Brain microvascular endothelial cell (primary cell): ENCODE measurements at regions not wholly inside any gene's neighbourhood (a gene's known extent, or its start where the extent isn't known, plus 50 kb on each side); places are given as distances from the start of the nearest gene placed in this dataset.

Experiments
- DNase-seq: peaks from one replicate; pipeline ENCODE4 v3.0.0-alpha.2; 2020
- H3K27ac ChIP-seq: fragments of 250-450 bp; sonication (Bioruptor Pico); 2 replicates; pipeline ENCODE4 v1.5.1; 2020; ENCODE audit warnings: mild to moderate bottlenecking, moderate library complexity
- H3K27me3 ChIP-seq: fragments of 250-450 bp; sonication (Bioruptor Pico); replicated peaks from 2 replicates; pipeline ENCODE4 v1.5.1; 2020; ENCODE audit warnings: mild to moderate bottlenecking
- H3K36me3 ChIP-seq: fragments of 250-450 bp; sonication (Bioruptor Pico); replicated peaks from 2 replicates; pipeline ENCODE4 v1.5.1; 2020; ENCODE audit warnings: mild to moderate bottlenecking
- H3K4me3 ChIP-seq: 2 replicates; pipeline ENCODE4 v1.5.1; 2011; ENCODE audit warnings: low read depth, mild to moderate bottlenecking, control low read depth, low read length, moderate library complexity
- in situ Hi-C: cut with HindIII; loops from 2 replicates; pipeline ENCODE4 v1.10.0; 2017; ENCODE audit warnings: low sequenced_read_pairs, low pct_ligation_motif_present
- TF ChIP-seq, protein P1 (sequence below): IDR thresholded peaks from 2 replicates; pipeline ENCODE4 v1.5.1; 2011; ENCODE audit warnings: low read depth, mild to moderate bottlenecking, moderate library complexity, low read length, control low read depth, inconsistent platforms; ENCODE audit errors: missing control alignments

- TF ChIP-seq, protein P1, sequence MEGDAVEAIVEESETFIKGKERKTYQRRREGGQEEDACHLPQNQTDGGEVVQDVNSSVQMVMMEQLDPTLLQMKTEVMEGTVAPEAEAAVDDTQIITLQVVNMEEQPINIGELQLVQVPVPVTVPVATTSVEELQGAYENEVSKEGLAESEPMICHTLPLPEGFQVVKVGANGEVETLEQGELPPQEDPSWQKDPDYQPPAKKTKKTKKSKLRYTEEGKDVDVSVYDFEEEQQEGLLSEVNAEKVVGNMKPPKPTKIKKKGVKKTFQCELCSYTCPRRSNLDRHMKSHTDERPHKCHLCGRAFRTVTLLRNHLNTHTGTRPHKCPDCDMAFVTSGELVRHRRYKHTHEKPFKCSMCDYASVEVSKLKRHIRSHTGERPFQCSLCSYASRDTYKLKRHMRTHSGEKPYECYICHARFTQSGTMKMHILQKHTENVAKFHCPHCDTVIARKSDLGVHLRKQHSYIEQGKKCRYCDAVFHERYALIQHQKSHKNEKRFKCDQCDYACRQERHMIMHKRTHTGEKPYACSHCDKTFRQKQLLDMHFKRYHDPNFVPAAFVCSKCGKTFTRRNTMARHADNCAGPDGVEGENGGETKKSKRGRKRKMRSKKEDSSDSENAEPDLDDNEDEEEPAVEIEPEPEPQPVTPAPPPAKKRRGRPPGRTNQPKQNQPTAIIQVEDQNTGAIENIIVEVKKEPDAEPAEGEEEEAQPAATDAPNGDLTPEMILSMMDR = no peak
- Histone ChIP-seq H3K27me3 (no peaks in the 10 kb centered on the region), H3K27ac (peak overlapping the region; percentile 99), H3K36me3 (no peaks in the 10 kb centered on the region), H3K4me3 (peak overlapping the region; percentile 13)
- peak; percentile 100 for DNase-seq
- in situ Hi-C loops = no loop called here
These were observed 73.3 kb upstream of the KLF7 start for GRCh38 chr2:207238831-207239701.

- Histone ChIP-seq H3K27ac (peak overlapping the region; percentile 99), H3K36me3 (no peaks in the 10 kb centered on the region), H3K27me3 (no peaks in the 10 kb centered on the region), H3K4me3 (peak overlapping the region; percentile 29)
- DNase-seq = no peak
- in situ Hi-C loops = no loop called here
- TF ChIP-seq, protein P1 = no peak
These were observed 74.2 kb upstream of the KLF7 start for GRCh38 chr2:207239754-207240494.

DNA sequence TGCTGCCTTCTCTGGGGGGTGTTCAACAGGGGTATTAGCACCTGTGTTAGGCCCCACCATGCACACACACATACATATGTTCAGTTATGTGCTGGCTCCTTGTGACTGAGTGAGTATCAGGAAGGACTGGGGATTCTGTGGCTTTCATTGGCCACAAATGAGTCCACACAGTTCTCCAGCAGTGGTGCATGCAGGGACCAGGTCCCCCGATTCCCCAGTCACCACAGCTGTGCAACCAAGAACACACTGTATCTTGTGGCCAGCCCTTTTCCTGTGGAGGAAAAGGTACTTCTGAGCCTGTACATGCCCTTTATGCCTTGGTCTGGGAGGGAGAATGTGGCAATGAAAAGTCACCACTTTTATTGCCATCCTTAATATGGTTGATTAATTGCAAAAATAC, 74.9 kb upstream of the KLF7 start:
- peak overlapping the region; percentile 99 for H3K27ac ChIP-seq
- in situ Hi-C loops = no loop called here
- no peaks in the 10 kb centered on the region for H3K36me3 ChIP-seq
- no peak for DNase-seq
- H3K4me3 ChIP-seq = peak overlapping the region; percentile 29
- TF ChIP-seq, protein P1 = no peak
- no peaks in the 10 kb centered on the region for H3K27me3 ChIP-seq

DNA sequence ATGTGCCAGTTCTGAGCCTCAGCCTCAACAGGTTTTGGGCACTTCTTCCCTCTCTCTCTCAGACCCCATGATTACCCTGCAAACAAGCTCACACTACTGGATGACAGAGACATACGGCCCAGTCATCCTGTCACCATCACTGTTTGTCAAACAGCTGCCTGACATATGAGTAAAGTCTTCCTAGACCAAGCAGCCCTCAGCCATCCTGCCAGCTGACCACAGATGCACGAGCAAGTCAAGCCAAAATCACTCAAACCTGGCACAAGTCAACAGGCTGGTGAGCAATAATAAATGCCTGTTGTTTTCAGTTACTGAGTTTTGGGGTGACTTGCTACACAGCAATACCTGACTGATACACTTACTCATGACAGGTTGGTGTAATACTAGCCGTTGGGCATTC, 75.5 kb upstream of the KLF7 start:
- Histone ChIP-seq H3K27ac (peak overlapping the region; percentile 99), H3K4me3 (no peak overlapping the region), H3K36me3 (no peaks in the 10 kb centered on the region), H3K27me3 (no peaks in the 10 kb centered on the region)
- TF ChIP-seq, protein P1 = no peak
- DNase-seq = no peak
- in situ Hi-C loops = no loop called here

GRCh38 chr2:207243601-207244000, 77.9 kb upstream of the KLF7 start:
- no peak for DNase-seq

More at GRCh38 chr2:207243601-207244000, 77.9 kb upstream of the KLF7 start:
- no peak overlapping the region for H3K4me3 ChIP-seq
- no peaks in the 10 kb centered on the region for H3K27me3 ChIP-seq
- in situ Hi-C loops = no loop called here
- no peaks in the 10 kb centered on the region for H3K36me3 ChIP-seq
- TF ChIP-seq, protein P1 = no peak
- H3K27ac ChIP-seq = no peak overlapping the region
